Putamen (tissue), 1 donor: ENCODE measurements at regions not wholly inside any gene's neighbourhood (a gene's known extent, or its start where the extent isn't known, plus 50 kb on each side); places are given as distances from the start of the nearest gene placed in this dataset.

ENCODE experiments used
- DNase-seq: peaks from one replicate; pipeline ENCODE4 v3.0.0-alpha.2; 2016; ENCODE audit warnings: low spot score

GRCh38 chr5:174596429-174596828 is 128.0 kb upstream of the MSX2 start:
- no peak for DNase-seq

GRCh38 chr5:174599992-174600391 is 124.4 kb upstream of the MSX2 start:
- no peak for DNase-seq

- no peak for DNase-seq
Observed at GRCh38 chr5:174601946-174602345, 122.4 kb upstream of the MSX2 start.

GRCh38 chr5:174606153-174606552 is 118.2 kb upstream of the MSX2 start:
- no peak for DNase-seq

GRCh38 chr5:174606646-174607045 is 117.7 kb upstream of the MSX2 start:
- DNase-seq: no peak

GRCh38 chr5:174607205-174607604 is 117.2 kb upstream of the MSX2 start:
- no peak for DNase-seq

GRCh38 chr5:174607916-174608315 is 116.5 kb upstream of the MSX2 start:
- DNase-seq: no peak

GRCh38 chr5:174608631-174609097 is 115.7 kb upstream of the MSX2 start:
- DNase-seq: no peak

- DNase-seq: no peak
Observed at GRCh38 chr5:174609116-174609515, 115.3 kb upstream of the MSX2 start.

GRCh38 chr5:174610968-174611367 is 113.4 kb upstream of the MSX2 start:
- no peak for DNase-seq

GRCh38 chr5:174612686-174613085 is 111.7 kb upstream of the MSX2 start:
- no peak for DNase-seq

GRCh38 chr5:174614500-174615135 is 109.8 kb upstream of the MSX2 start:
- DNase-seq: no peak

GRCh38 chr5:174616036-174616435 is 108.3 kb upstream of the MSX2 start:
- DNase-seq: no peak

GRCh38 chr5:174617285-174617684 is 107.1 kb upstream of the MSX2 start:
- no peak for DNase-seq

- no peak for DNase-seq
Observed at GRCh38 chr5:174617910-174618309, 106.5 kb upstream of the MSX2 start.

GRCh38 chr5:174618589-174618988 is 105.8 kb upstream of the MSX2 start:
- no peak for DNase-seq

GRCh38 chr5:174622067-174622466 is 102.3 kb upstream of the MSX2 start:
- DNase-seq: no peak

GRCh38 chr5:174623018-174623417 is 101.4 kb upstream of the MSX2 start:
- DNase-seq: no peak

- no peak for DNase-seq
Observed at GRCh38 chr5:174623433-174624019, 100.9 kb upstream of the MSX2 start.

GRCh38 chr5:174624733-174625522 is 99.5 kb upstream of the MSX2 start:
- no peak for DNase-seq

GRCh38 chr5:174625591-174626350 is 98.6 kb upstream of the MSX2 start:
- no peak for DNase-seq

- no peak for DNase-seq
Observed at GRCh38 chr5:174626369-174626920, 97.9 kb upstream of the MSX2 start.
